Endodermal cell (in vitro differentiated cells): ENCODE measurements at regions not wholly inside any gene's neighbourhood (a gene's known extent, or its start where the extent isn't known, plus 50 kb on each side); places are given as distances from the start of the nearest gene placed in this dataset.

Source experiments
- DNase-seq: peaks from one replicate; pipeline ENCODE4 v3.0.0-alpha.2; 2017
- H3K27ac ChIP-seq: 2 replicates; pipeline ENCODE4 v1.5.1; 2013; ENCODE audit warnings: mild to moderate bottlenecking, low read depth, low read length, moderate library complexity
- H3K27me3 ChIP-seq: 2 replicates; pipeline ENCODE4 v1.6.1; 2013; ENCODE audit warnings: mild to moderate bottlenecking, low read length, moderate library complexity; ENCODE audit not compliant: insufficient read depth, control insufficient read depth, poor library complexity, severe bottlenecking
- H3K36me3 ChIP-seq: 2 replicates; pipeline ENCODE4 v1.7.0; 2013; ENCODE audit warnings: mild to moderate bottlenecking, low read length, moderate library complexity; ENCODE audit not compliant: control insufficient read depth, insufficient read depth
- H3K4me1 ChIP-seq: one replicate; pipeline ENCODE4 v1.7.0; 2013; ENCODE audit warnings: low read length; ENCODE audit not compliant: control insufficient read depth, insufficient read depth
- H3K4me3 ChIP-seq: 2 replicates; pipeline ENCODE4 v1.5.1; 2013; ENCODE audit warnings: mild to moderate bottlenecking, low read length, moderate library complexity
- H3K9ac ChIP-seq: 2 replicates; pipeline ENCODE4 v1.6.1; 2013; ENCODE audit warnings: mild to moderate bottlenecking, low read length, moderate library complexity; ENCODE audit not compliant: poor library complexity, severe bottlenecking; ENCODE audit errors: extremely low read depth
- H3K9me3 ChIP-seq: 2 replicates; pipeline ENCODE4 v1.6.1; 2013; ENCODE audit warnings: mild to moderate bottlenecking, low read length, moderate library complexity; ENCODE audit not compliant: control insufficient read depth
- H3K27ac Mint-ChIP-seq: 2 replicates; pipeline ENCODE4 v1.8.0; 2020; ENCODE audit warnings: mixed read lengths
- H3K27me3 Mint-ChIP-seq: 2 replicates; pipeline ENCODE4 v1.8.0; 2021; ENCODE audit warnings: mild to moderate bottlenecking, mixed read lengths; ENCODE audit not compliant: insufficient read depth
- H3K36me3 Mint-ChIP-seq: 2 replicates; pipeline ENCODE4 v1.8.0; 2020; ENCODE audit warnings: low read depth, mixed read lengths
- H3K4me1 Mint-ChIP-seq: 2 replicates; pipeline ENCODE4 v1.8.0; 2020; ENCODE audit warnings: mixed read lengths
- H3K4me3 Mint-ChIP-seq: 2 replicates; pipeline ENCODE4 v1.8.0; 2020; ENCODE audit warnings: mild to moderate bottlenecking, moderate library complexity, mixed read lengths
- H3K9me3 Mint-ChIP-seq: 2 replicates; pipeline ENCODE4 v1.8.0; 2020; ENCODE audit warnings: mild to moderate bottlenecking, mixed read lengths
- WGBS, 2 experiments: methylation state at CpG; one replicate each; pipeline versions ENCODE4 v1.1.5 to v1.1.7; 2013; ENCODE audit warnings: missing lambda C conversion rate in 2 of 2, mixed read lengths in 1 of 2; ENCODE audit not compliant: insufficient coverage in 1 of 2, insufficient read length in 1 of 2; 5-methylcytosine and 5-hydroxymethylcytosine counted together
- TF ChIP-seq, protein P1 (sequence below): fragments of 200-600 bp; sonication (generic); conservative IDR thresholded peaks from 2 replicates; pipeline ENCODE4 v1.5.0; 2021; ENCODE audit warnings: antibody characterized with exemption, mild to moderate bottlenecking

DNA sequence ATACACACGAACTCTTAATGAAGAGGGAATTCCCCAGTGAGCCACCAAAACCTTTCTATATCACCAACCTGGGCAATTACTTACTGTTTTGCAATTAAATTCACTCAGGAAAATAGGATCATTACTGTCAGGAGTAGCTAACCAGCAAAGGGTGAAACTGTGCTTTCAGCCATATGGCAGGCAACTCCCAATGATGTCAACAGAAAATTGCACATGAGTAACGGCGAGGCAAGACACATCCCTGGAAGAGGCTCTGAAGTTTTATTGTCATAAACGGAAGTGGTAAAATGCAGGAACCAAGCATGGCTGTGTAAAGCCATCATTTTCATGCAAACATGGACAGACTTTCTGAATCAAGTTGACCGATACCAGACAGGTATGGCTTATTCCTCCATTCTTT, 548.9 kb upstream of the AUTS2 start:
- Mint-ChIP-seq H3K4me3 (no peak overlapping the region), H3K36me3 (no peaks in the 10 kb centered on the region), H3K9me3 (peaks cover 27% of the 10 kb centered on the region), H3K4me1 (peaks cover 13% of the 10 kb centered on the region), H3K27ac (no peak overlapping the region), H3K27me3 (no peaks in the 10 kb centered on the region)
- no peak for DNase-seq
- no peaks in the 10 kb centered on the region for H3K27me3 ChIP-seq
- no peak overlapping the region for H3K27ac ChIP-seq
- peaks cover 18% of the 10 kb centered on the region for H3K9me3 ChIP-seq
- H3K36me3 ChIP-seq, result no peaks in the 10 kb centered on the region
- H3K9ac ChIP-seq, result no peak overlapping the region
- TF ChIP-seq, protein P1, sequence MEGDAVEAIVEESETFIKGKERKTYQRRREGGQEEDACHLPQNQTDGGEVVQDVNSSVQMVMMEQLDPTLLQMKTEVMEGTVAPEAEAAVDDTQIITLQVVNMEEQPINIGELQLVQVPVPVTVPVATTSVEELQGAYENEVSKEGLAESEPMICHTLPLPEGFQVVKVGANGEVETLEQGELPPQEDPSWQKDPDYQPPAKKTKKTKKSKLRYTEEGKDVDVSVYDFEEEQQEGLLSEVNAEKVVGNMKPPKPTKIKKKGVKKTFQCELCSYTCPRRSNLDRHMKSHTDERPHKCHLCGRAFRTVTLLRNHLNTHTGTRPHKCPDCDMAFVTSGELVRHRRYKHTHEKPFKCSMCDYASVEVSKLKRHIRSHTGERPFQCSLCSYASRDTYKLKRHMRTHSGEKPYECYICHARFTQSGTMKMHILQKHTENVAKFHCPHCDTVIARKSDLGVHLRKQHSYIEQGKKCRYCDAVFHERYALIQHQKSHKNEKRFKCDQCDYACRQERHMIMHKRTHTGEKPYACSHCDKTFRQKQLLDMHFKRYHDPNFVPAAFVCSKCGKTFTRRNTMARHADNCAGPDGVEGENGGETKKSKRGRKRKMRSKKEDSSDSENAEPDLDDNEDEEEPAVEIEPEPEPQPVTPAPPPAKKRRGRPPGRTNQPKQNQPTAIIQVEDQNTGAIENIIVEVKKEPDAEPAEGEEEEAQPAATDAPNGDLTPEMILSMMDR, result no peak
- 90 to 93% methylated on average over 4 to 5 of the region's 5 CpGs for WGBS, 2 experiments
- no peak overlapping the region for H3K4me3 ChIP-seq
- H3K4me1 ChIP-seq, result peaks cover 4% of the 10 kb centered on the region

DNA sequence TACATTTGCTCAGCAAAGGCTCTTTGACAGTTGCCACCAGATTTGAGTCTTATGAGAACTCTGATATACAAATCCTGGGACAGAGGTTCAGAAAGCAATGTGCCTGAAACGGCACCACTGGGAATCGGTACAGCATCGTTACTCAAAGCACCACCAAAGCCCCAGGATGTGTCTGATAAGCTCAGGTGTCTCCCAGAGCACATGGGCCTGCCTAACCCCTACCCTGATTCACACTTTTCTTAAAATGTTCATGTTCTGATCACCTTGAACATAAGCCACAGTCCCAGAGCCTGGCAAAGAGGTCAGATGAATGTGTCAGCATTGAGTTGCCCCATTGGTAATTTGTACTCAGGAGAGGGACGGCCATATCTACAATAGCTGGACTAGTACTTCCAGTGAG, 545.8 kb upstream of the AUTS2 start:
- H3K9me3 Mint-ChIP-seq, result peaks cover 19% of the 10 kb centered on the region
- Histone ChIP-seq H3K27me3 (no peaks in the 10 kb centered on the region), H3K9me3 (peaks cover 19% of the 10 kb centered on the region), H3K9ac (no peak overlapping the region), H3K27ac (no peak overlapping the region), H3K4me1 (no peaks in the 10 kb centered on the region), H3K4me3 (no peak overlapping the region), H3K36me3 (no peaks in the 10 kb centered on the region)
- peaks cover 6% of the 10 kb centered on the region for H3K4me1 Mint-ChIP-seq
- WGBS, 2 experiments, result 92% methylated on average over 4 of the region's 4 CpGs; no CpG with 5 or more reads in 1 of the 2 experiments
- H3K27ac Mint-ChIP-seq, result no peak overlapping the region
- no peaks in the 10 kb centered on the region for H3K36me3 Mint-ChIP-seq
- H3K27me3 Mint-ChIP-seq, result no peaks in the 10 kb centered on the region
- no peak for DNase-seq
- TF ChIP-seq, protein P1, result no peak
- no peak overlapping the region for H3K4me3 Mint-ChIP-seq

DNA sequence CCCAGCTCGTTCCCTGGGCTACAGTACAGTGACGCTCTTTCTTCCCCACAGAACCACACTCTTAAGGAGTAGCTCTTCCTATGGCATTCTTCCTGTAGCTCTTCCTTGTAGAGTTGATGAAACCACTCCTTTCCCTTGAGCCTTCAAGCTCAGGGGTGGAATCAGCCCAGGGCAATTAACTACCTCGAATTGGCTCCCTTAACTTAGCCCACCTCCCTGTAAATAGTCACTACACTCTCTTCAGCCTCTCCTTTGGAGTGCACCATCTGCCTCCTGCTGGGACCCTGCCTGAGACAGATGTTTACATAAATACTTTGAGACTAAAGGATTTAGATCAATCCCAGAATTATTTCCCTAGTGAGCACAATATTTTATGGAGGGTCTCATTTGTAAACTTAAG, 537.8 kb upstream of the AUTS2 start:
- H3K4me1 Mint-ChIP-seq, result peaks cover 11% of the 10 kb centered on the region

More for the DNA sequence above, 537.8 kb upstream of the AUTS2 start:
- no peak overlapping the region for H3K4me3 Mint-ChIP-seq
- H3K4me3 ChIP-seq, result no peak overlapping the region
- peaks cover 39% of the 10 kb centered on the region for H3K9me3 ChIP-seq
- H3K27ac ChIP-seq, result no peak overlapping the region
- H3K27me3 Mint-ChIP-seq, result peaks cover 2% of the 10 kb centered on the region
- H3K9ac ChIP-seq, result no peak overlapping the region
- 68 to 92% methylated on average over 2 to 3 of the region's 3 CpGs for WGBS, 2 experiments
- TF ChIP-seq, protein P1, result no peak
- peaks cover 6% of the 10 kb centered on the region for H3K36me3 Mint-ChIP-seq
- H3K27ac Mint-ChIP-seq, result no peak overlapping the region
- H3K27me3 ChIP-seq, result no peaks in the 10 kb centered on the region
- DNase-seq, result no peak
- H3K4me1 ChIP-seq, result no peaks in the 10 kb centered on the region
- peaks cover 18% of the 10 kb centered on the region for H3K9me3 Mint-ChIP-seq
- no peaks in the 10 kb centered on the region for H3K36me3 ChIP-seq
